Neural progenitor cell (in vitro differentiated cells): ENCODE measurements at regions not wholly inside any gene's neighbourhood (a gene's known extent, or its start where the extent isn't known, plus 50 kb on each side); places are given as distances from the start of the nearest gene placed in this dataset.

Experiments
- DNase-seq: peaks from one replicate; pipeline ENCODE4 v3.0.0-alpha.2; 2016; ENCODE audit warnings: low spot score
- H2AFZ ChIP-seq: fragments of 200-600 bp; sonication (generic); replicated peaks from 2 replicates; pipeline ENCODE4 v1.6.1; 2016; ENCODE audit warnings: antibody characterized with exemption
- H3F3A ChIP-seq: fragments of 200-600 bp; sonication (generic); 2 replicates; pipeline ENCODE4 v1.6.1; 2016; ENCODE audit warnings: antibody characterized with exemption, low read depth
- H3K27ac ChIP-seq: fragments of 200-600 bp; sonication (generic); 2 replicates; pipeline ENCODE4 v1.5.1; 2016; ENCODE audit warnings: mild to moderate bottlenecking
- H3K27me3 ChIP-seq: fragments of 200-600 bp; sonication (generic); 2 replicates; pipeline ENCODE4 v1.6.1; 2016; ENCODE audit warnings: mild to moderate bottlenecking, moderate library complexity
- H3K36me3 ChIP-seq: fragments of 200-600 bp; sonication (generic); 2 replicates; pipeline ENCODE4 v1.5.1; 2016
- H3K4me1 ChIP-seq: fragments of 200-600 bp; sonication (generic); 2 replicates; pipeline ENCODE4 v1.6.1; 2016; ENCODE audit warnings: mixed run types
- H3K4me2 ChIP-seq: fragments of 200-600 bp; sonication (generic); 2 replicates; pipeline ENCODE4 v1.6.1; 2016
- H3K4me3 ChIP-seq: fragments of 200-600 bp; sonication (generic); 2 replicates; pipeline ENCODE4 v1.5.1; 2016
- H3K79me2 ChIP-seq: fragments of 200-600 bp; sonication (generic); 2 replicates; pipeline ENCODE4 v1.6.1; 2016; ENCODE audit warnings: low read depth
- H3K9ac ChIP-seq: fragments of 200-600 bp; sonication (generic); 2 replicates; pipeline ENCODE4 v1.6.1; 2016
- H3K9me3 ChIP-seq: fragments of 200-600 bp; sonication (generic); 2 replicates; pipeline ENCODE4 v1.5.1; 2016; ENCODE audit warnings: low read depth
- H4K20me1 ChIP-seq: fragments of 200-600 bp; sonication (generic); 2 replicates; pipeline ENCODE4 v1.6.1; 2016; ENCODE audit warnings: low read depth
- H3K27ac Mint-ChIP-seq: 3 replicates; pipeline ENCODE4 v1.8.0; 2021; ENCODE audit warnings: mixed read lengths
- H3K27me3 Mint-ChIP-seq: 2 replicates; pipeline ENCODE4 v1.8.0; 2022; ENCODE audit warnings: low read depth, mild to moderate bottlenecking, inconsistent platforms, moderate library complexity, mixed read lengths; ENCODE audit not compliant: insufficient read depth
- H3K36me3 Mint-ChIP-seq: 3 replicates; pipeline ENCODE4 v1.8.0; 2021; ENCODE audit warnings: mixed read lengths
- H3K4me1 Mint-ChIP-seq: 3 replicates; pipeline ENCODE4 v1.8.0; 2021; ENCODE audit warnings: mixed read lengths
- H3K4me3 Mint-ChIP-seq: 3 replicates; pipeline ENCODE4 v1.8.0; 2021; ENCODE audit warnings: mild to moderate bottlenecking, moderate library complexity, mixed read lengths
- H3K9me3 Mint-ChIP-seq: 3 replicates; pipeline ENCODE4 v1.8.0; 2020; ENCODE audit warnings: mixed read lengths
- EZH2 ChIP-seq: fragments of 200-600 bp; sonication (generic); IDR thresholded peaks from 2 replicates; pipeline ENCODE4 v1.6.1; 2017; ENCODE audit warnings: antibody characterized with exemption, mild to moderate bottlenecking, moderate library complexity
- EZH2phosphoT487 ChIP-seq: fragments of 200-600 bp; sonication (generic); IDR thresholded peaks from 2 replicates; pipeline ENCODE4 v1.6.1; 2017; ENCODE audit warnings: antibody characterized with exemption
- TF ChIP-seq, protein P1 (sequence below): fragments of 200-600 bp; sonication (generic); IDR thresholded peaks from 2 replicates; pipeline ENCODE4 v1.5.1; 2017; ENCODE audit warnings: antibody characterized with exemption, mild to moderate bottlenecking

DNA sequence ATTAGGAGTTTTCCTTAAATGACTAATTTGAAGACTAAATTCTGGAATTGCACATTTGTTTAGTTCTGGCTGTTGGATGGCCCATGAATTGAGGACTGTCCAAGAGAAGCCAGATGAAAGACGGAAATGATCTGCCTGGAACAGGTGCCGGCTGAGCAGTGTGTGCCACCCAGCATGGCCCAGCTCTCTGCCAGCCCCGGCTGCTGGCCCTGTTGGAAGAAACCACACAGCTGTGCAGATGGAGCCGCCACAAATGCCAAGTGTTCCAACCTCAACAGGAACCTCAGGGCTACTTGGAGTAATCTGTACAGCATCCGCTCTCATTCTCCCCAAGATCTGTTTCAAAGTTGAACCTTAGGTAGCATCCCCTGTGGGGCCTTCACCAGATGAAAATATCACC lies 67.0 kb upstream of the STARD13 start:
- H3F3A ChIP-seq, result no peaks in the 10 kb centered on the region
- no peak overlapping the region for H3K4me3 Mint-ChIP-seq
- no peaks in the 10 kb centered on the region for H4K20me1 ChIP-seq
- no peak overlapping the region for H3K4me3 ChIP-seq
- no peak for DNase-seq
- H3K27ac ChIP-seq, result no peak overlapping the region
- no peak overlapping the region for H3K27ac Mint-ChIP-seq
- H3K9me3 Mint-ChIP-seq, result no peaks in the 10 kb centered on the region
- H2AFZ ChIP-seq, result no peak overlapping the region
- peaks cover 53% of the 10 kb centered on the region for H3K27me3 ChIP-seq
- H3K36me3 ChIP-seq, result no peaks in the 10 kb centered on the region
- no peaks in the 10 kb centered on the region for H3K4me1 ChIP-seq
- H3K27me3 Mint-ChIP-seq, result peaks cover 11% of the 10 kb centered on the region
- peaks cover 2% of the 10 kb centered on the region for H3K36me3 Mint-ChIP-seq
- peaks cover 3% of the 10 kb centered on the region for H3K4me1 Mint-ChIP-seq
- TF ChIP-seq, protein P1, sequence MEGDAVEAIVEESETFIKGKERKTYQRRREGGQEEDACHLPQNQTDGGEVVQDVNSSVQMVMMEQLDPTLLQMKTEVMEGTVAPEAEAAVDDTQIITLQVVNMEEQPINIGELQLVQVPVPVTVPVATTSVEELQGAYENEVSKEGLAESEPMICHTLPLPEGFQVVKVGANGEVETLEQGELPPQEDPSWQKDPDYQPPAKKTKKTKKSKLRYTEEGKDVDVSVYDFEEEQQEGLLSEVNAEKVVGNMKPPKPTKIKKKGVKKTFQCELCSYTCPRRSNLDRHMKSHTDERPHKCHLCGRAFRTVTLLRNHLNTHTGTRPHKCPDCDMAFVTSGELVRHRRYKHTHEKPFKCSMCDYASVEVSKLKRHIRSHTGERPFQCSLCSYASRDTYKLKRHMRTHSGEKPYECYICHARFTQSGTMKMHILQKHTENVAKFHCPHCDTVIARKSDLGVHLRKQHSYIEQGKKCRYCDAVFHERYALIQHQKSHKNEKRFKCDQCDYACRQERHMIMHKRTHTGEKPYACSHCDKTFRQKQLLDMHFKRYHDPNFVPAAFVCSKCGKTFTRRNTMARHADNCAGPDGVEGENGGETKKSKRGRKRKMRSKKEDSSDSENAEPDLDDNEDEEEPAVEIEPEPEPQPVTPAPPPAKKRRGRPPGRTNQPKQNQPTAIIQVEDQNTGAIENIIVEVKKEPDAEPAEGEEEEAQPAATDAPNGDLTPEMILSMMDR, result no peak
- TF ChIP-seq EZH2phosphoT487, result no peak
- no peak for TF ChIP-seq EZH2
- no peaks in the 10 kb centered on the region for H3K79me2 ChIP-seq
- no peak overlapping the region for H3K4me2 ChIP-seq
- H3K9me3 ChIP-seq, result no peaks in the 10 kb centered on the region
- H3K9ac ChIP-seq, result no peak overlapping the region

DNA sequence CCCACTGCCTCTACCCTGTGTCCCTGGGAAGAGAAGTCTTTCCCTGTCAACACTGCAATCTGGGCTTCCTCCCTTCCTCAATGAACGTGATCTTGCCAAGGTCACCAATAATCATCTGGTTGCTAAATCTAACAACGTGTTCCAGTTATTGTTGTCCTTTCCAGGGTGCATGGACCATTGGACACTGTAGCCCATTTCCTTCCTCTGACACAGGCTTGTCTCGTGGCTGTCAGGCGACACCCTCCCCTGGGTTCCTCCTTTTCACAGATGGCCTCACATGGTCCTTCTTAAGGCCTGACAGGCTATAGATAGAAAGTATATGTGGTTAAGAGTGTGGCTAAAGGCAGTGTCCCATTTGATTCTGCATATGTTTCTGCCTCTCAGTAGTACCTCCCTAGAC lies 67.7 kb upstream of the STARD13 start:
- no peak overlapping the region for H3K27ac Mint-ChIP-seq
- H3K4me3 ChIP-seq, result no peak overlapping the region
- TF ChIP-seq EZH2, result no peak
- TF ChIP-seq EZH2phosphoT487, result no peak
- TF ChIP-seq, protein P1, result no peak
- H3K36me3 ChIP-seq, result no peaks in the 10 kb centered on the region
- no peak overlapping the region for H3K4me3 Mint-ChIP-seq
- peaks cover 51% of the 10 kb centered on the region for H3K27me3 ChIP-seq
- H3K4me1 Mint-ChIP-seq, result peaks cover 3% of the 10 kb centered on the region
- H3K79me2 ChIP-seq, result no peaks in the 10 kb centered on the region
- H3K4me1 ChIP-seq, result no peaks in the 10 kb centered on the region
- peaks cover 2% of the 10 kb centered on the region for H3K36me3 Mint-ChIP-seq
- no peaks in the 10 kb centered on the region for H3K9me3 ChIP-seq
- no peak overlapping the region for H3K4me2 ChIP-seq
- H3K27me3 Mint-ChIP-seq, result peaks cover 11% of the 10 kb centered on the region
- no peak overlapping the region for H2AFZ ChIP-seq
- no peaks in the 10 kb centered on the region for H3F3A ChIP-seq
- DNase-seq, result no peak
- H3K9me3 Mint-ChIP-seq, result no peaks in the 10 kb centered on the region
- H4K20me1 ChIP-seq, result no peaks in the 10 kb centered on the region
- H3K27ac ChIP-seq, result no peak overlapping the region
- no peak overlapping the region for H3K9ac ChIP-seq

DNA sequence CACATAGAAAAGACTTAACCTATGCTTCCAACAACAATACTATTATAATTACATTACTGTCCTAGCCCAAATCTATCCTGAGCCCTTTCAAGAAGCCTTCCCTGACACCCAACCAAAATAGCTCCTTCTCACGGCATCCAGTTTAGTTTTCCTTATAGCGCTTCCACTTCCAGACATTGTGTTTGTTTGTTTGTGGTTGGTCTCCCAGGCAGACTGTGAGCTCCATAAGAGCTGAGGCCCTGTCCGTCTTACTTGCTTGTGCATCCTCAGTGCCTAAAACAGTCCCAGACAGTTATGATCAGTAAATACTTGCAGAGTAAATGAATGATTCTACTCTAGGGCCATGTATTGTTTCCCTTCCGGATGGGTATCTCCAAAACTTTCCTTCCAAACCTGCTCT lies 68.1 kb upstream of the STARD13 start:
- no peaks in the 10 kb centered on the region for H3K4me1 ChIP-seq
- peaks cover 2% of the 10 kb centered on the region for H3K36me3 Mint-ChIP-seq
- no peaks in the 10 kb centered on the region for H3K9me3 ChIP-seq
- H3K36me3 ChIP-seq, result no peaks in the 10 kb centered on the region
- no peaks in the 10 kb centered on the region for H3K9me3 Mint-ChIP-seq
- no peak overlapping the region for H3K27ac ChIP-seq
- no peak overlapping the region for H3K4me2 ChIP-seq
- no peak overlapping the region for H3K4me3 ChIP-seq
- peaks cover 47% of the 10 kb centered on the region for H3K27me3 ChIP-seq
- H3K27me3 Mint-ChIP-seq, result peaks cover 11% of the 10 kb centered on the region
- no peak for DNase-seq
- H3K9ac ChIP-seq, result no peak overlapping the region
- H2AFZ ChIP-seq, result no peak overlapping the region
- H4K20me1 ChIP-seq, result no peaks in the 10 kb centered on the region
- H3K4me3 Mint-ChIP-seq, result no peak overlapping the region
- peaks cover 3% of the 10 kb centered on the region for H3K4me1 Mint-ChIP-seq
- H3K79me2 ChIP-seq, result no peaks in the 10 kb centered on the region
- TF ChIP-seq, protein P1, result no peak
- no peak for TF ChIP-seq EZH2
- no peak for TF ChIP-seq EZH2phosphoT487
- no peaks in the 10 kb centered on the region for H3F3A ChIP-seq
- H3K27ac Mint-ChIP-seq, result no peak overlapping the region
